ENCODE measurements at regions not wholly inside any gene's neighbourhood (a gene's known extent, or its start where the extent isn't known, plus 50 kb on each side); places are given as distances from the start of the nearest gene placed in this dataset.

DNA sequence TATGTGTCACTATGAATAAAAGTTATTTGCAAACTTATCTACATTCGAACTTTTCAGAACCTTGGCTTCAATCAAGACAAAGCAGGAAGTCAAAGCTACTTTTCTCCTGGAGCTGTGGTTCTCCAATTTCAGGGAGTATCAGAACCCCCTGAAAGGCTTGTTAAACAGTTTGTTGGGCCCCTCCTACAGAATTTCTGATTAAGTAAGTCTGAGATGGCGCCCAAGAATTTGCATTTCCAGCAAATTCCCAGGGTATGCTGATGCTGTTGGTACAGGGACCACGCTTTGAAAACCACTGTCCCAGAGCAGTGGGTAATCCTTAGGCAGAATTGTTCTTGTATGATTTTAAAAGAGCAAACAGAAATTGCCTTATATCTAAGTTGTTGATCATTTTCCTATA is 189.9 kb upstream of the KCNG1 start:
- Histone ChIP-seq H4K20me1 (ENCODE audit: control insufficient read depth, insufficient read depth, low read length, poor library complexity, severe bottlenecking) (no peaks in the 10 kb centered on the region), H3K4me3 (ENCODE audit: control extremely low read depth in 1 of 5, extremely low read depth in 1 of 5, insufficient read depth in 1 of 5, low read depth in 2 of 5, low read length in 4 of 5) (no peak overlapping the region), H3K27me3 (replicated peaks in 1 of 4; ENCODE audit: control extremely low read depth in 1 of 4, control insufficient read depth in 3 of 4, insufficient read depth in 4 of 4, low read length in 3 of 4) (peaks cover 0 to 18% (median 13%) of the 10 kb centered on the region in 4 experiments), H3K79me2 (ENCODE audit: control insufficient read depth, insufficient read depth, low read length) (no peaks in the 10 kb centered on the region), H3K4me2 (replicated peaks; ENCODE audit: low read depth, low read length, poor library complexity, severe bottlenecking) (no peak overlapping the region), H3K4me1 (ENCODE audit: control insufficient read depth in 2 of 2, insufficient read depth in 2 of 2, low read length in 2 of 2) (peaks cover 0 to 8% of the 10 kb centered on the region in 2 donors), H3K9me3 (ENCODE audit: control extremely low read depth in 1 of 3, control insufficient read depth in 2 of 3, insufficient read depth in 1 of 3, low read length in 2 of 3) (peaks cover 3 to 19% (median 16%) of the 10 kb centered on the region in 3 donors), H3K9ac (ENCODE audit: low read length) (no peak overlapping the region), H3K27ac (ENCODE audit: low read length in 2 of 2) (no peak overlapping the region), H2AFZ (ENCODE audit: insufficient read depth, low read depth, low read length, poor library complexity, severe bottlenecking) (no peak overlapping the region), H3K36me3 (replicated peaks in 1 of 2; ENCODE audit: control extremely low read depth in 1 of 2, control insufficient read depth in 1 of 2, extremely low read depth in 1 of 2, insufficient read depth in 2 of 2, low read length in 1 of 2) (no peaks in the 10 kb centered on the region)
- intact Hi-C loops (cut with micrococcal nuclease), result no loop called here
- Mint-ChIP-seq H3K4me1 (peaks cover 6% of the 10 kb centered on the region), H3K27ac (no peak overlapping the region), H3K4me3 (no peak overlapping the region), H3K9me3 (ENCODE audit: insufficient read depth) (peaks cover 6% of the 10 kb centered on the region), H3K27me3 (peaks cover 43% of the 10 kb centered on the region)
- POLR2A ChIA-PET, result no interaction called here
- WGBS (ENCODE audit: insufficient coverage), result no CpG with 5 or more reads among the region's 3 CpGs
- no peak for ATAC-seq (ENCODE audit: low read depth)
- TF ChIP-seq EZH2 (IDR thresholded peaks at IDR 0.05; ENCODE audit: borderline replicate concordance, insufficient read depth, low read depth, low read length, poor library complexity, severe bottlenecking), result no peak
- TF ChIP-seq CTCF (IDR thresholded peaks at IDR 0.05), result no peak
- DNase-seq, result no peak
- CTCF ChIA-PET, result no interaction called here

DNA sequence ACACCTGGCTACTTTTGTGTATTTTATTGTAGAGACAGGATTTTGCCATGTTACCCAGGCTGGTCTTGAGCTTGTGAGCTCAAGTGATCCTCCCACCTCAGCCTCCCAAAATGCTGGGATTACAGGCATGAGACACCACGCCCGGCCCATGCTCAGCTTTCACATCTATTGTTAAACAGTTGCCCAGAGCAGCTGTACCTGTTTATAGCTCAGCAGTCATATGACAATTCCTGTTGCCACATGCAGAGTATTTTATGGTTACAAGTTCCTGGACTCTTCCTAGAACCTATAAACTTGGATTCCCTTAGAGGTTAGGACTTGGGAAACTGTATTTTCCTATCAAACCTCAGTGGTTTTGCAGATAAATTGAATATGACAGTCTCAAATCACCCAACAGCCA is 188.3 kb upstream of the KCNG1 start:
- Histone ChIP-seq H3K36me3 (replicated peaks in 1 of 2; ENCODE audit: control extremely low read depth in 1 of 2, control insufficient read depth in 1 of 2, extremely low read depth in 1 of 2, insufficient read depth in 2 of 2, low read length in 1 of 2) (no peaks in the 10 kb centered on the region), H3K79me2 (ENCODE audit: control insufficient read depth, insufficient read depth, low read length) (no peaks in the 10 kb centered on the region), H3K4me3 (ENCODE audit: control extremely low read depth in 1 of 5, extremely low read depth in 1 of 5, insufficient read depth in 1 of 5, low read depth in 2 of 5, low read length in 4 of 5) (no peak overlapping the region), H3K4me2 (replicated peaks; ENCODE audit: low read depth, low read length, poor library complexity, severe bottlenecking) (no peak overlapping the region), H2AFZ (ENCODE audit: insufficient read depth, low read depth, low read length, poor library complexity, severe bottlenecking) (no peak overlapping the region), H3K27ac (ENCODE audit: low read length in 2 of 2) (no peak overlapping the region), H3K9me3 (ENCODE audit: control extremely low read depth in 1 of 3, control insufficient read depth in 2 of 3, insufficient read depth in 1 of 3, low read length in 2 of 3) (peaks cover 0 to 4% (median 3%) of the 10 kb centered on the region in 3 donors), H4K20me1 (ENCODE audit: control insufficient read depth, insufficient read depth, low read length, poor library complexity, severe bottlenecking) (no peaks in the 10 kb centered on the region), H3K9ac (ENCODE audit: low read length) (no peak overlapping the region), H3K4me1 (ENCODE audit: control insufficient read depth in 2 of 2, insufficient read depth in 2 of 2, low read length in 2 of 2) (no peaks in the 10 kb centered on the region), H3K27me3 (replicated peaks in 1 of 4; ENCODE audit: control extremely low read depth in 1 of 4, control insufficient read depth in 3 of 4, insufficient read depth in 4 of 4, low read length in 3 of 4) (peaks cover 0 to 18% (median 13%) of the 10 kb centered on the region in 4 experiments)
- DNase-seq (no peak), ATAC-seq (ENCODE audit: low read depth) (no peak)
- ChIA-PET POLR2A (no interaction called here), CTCF (no interaction called here)
- WGBS (ENCODE audit: insufficient coverage), result 75% methylated on average over 2 of the region's 2 CpGs
- H3K4me1 Mint-ChIP-seq, result no peaks in the 10 kb centered on the region
- H3K27me3 Mint-ChIP-seq, result peaks cover 49% of the 10 kb centered on the region
- H3K9me3 Mint-ChIP-seq (ENCODE audit: insufficient read depth), result no peaks in the 10 kb centered on the region
- intact Hi-C loops (cut with micrococcal nuclease), result no loop called here
- TF ChIP-seq EZH2 (IDR thresholded peaks at IDR 0.05; ENCODE audit: borderline replicate concordance, insufficient read depth, low read depth, low read length, poor library complexity, severe bottlenecking) (no peak), CTCF (IDR thresholded peaks at IDR 0.05) (no peak)
- H3K4me3 Mint-ChIP-seq, result no peak overlapping the region
- no peak overlapping the region for H3K27ac Mint-ChIP-seq
